Glomerular visceral epithelial cell (primary cell): ENCODE measurements at regions not wholly inside any gene's neighbourhood (a gene's known extent, or its start where the extent isn't known, plus 50 kb on each side); places are given as distances from the start of the nearest gene placed in this dataset.
"Not testable (repeated sequence)": the region's sequence is repeated elsewhere in the genome, so short reads cannot be mapped to it uniquely, and the experiment has no call there.

Source experiments
- DNase-seq: peaks from one replicate; pipeline ENCODE4 v3.0.0-alpha.2; 2016; ENCODE audit errors: extremely low spot score

- DNase-seq, result no peak
Observed at GRCh38 chr13:78139765-78140164, 221.1 kb upstream of the EDNRB start.

GRCh38 chr13:78138756-78139155, 220.1 kb upstream of the EDNRB start:
- no peak for DNase-seq

DNA sequence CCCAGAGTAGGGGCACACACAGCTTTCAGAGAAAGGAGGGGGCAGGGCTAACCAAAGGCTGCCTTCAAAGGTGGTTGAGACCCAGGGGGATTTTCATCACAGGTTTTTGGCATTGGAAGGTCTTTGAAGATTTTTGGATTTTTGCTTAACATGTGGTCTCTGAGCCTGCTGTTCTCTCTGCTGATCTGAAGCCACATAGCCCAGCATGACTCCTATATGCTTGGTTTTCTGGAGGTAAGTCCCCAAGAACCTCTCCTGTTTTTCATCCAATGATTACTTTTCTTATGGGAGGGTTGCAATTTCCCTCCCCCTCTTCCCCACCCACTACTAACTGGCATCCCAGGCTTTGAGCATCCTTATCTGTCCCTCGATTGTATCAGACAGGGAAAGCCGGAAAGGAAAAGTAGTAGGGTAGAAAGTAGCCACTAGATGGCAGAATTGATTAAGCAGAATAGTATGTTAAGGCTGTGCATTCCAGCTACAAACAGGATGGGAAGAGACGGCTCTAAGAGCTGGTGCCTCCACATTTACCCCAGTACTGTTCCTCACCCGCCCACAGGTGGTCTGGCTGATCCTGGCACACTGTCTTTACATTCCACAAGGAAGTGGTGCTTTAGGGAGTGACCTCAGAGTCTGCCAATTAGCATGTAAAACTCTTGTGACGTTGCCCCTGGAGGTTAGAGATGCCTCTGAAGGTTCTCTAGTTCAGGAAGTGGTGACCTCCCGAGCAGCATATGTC, 218.9 kb upstream of the EDNRB start:
- peak; percentile 76 for DNase-seq

DNA sequence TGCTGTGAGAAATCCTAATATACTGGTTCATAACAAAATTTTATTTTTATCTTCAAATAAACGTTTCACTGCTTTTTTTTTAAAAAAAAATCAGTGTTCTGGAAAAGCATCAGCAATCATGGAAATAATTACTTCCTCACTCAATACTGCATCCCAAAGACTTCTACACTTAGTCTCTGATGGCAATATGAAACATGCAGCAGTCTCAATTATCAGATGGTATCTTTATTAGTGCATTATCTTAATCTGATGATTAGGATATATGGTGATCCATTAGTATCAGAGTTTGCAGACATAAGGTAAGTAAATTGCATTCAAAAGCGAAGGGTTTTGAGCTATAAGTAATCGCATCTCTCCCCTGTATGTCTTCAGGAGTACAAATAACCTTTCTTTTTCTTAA, 218.3 kb upstream of the EDNRB start:
- DNase-seq, result no peak

- no peak for DNase-seq
Observed at GRCh38 chr13:78133511-78133910, 214.9 kb upstream of the EDNRB start.

DNA sequence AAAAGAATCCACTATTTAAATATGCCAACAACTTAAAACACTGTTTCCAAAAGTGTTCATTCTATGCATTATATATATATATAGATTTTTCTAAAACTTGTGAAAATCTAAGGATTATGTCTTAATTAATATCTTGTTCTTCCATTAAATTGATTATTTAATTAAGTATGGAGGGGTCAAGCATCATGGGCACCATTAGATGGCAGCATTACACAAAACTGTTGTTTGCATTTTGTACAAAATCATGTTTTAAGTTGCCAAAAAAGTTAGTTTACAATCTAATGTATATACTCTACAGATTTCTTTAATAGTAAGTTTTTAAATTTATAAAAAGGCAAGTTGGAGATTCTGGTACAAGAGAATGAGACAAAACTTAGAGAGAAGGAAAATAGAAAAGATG, 213.2 kb upstream of the EDNRB start:
- no peak for DNase-seq

DNA sequence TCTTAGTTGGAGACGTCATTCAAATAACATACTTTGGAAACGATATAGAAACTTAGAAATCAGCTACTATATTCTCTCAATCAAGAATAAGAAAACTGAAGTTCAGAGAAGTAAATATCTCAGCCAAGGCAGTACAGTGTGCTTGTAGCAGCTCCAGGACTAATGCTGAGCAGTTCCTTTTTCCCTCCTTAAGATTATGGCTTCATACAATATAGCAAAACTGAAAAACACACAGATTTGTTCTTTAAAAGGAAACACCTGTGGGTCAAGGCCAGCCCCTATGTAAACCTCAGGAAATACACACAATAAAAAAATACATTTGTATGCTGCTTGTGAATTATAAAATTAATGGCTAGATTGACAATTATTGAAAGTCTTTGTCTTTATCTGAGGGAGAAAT, 212.7 kb upstream of the EDNRB start:
- no peak for DNase-seq

GRCh38 chr13:78129823-78130222, 211.2 kb upstream of the EDNRB start:
- no peak for DNase-seq

DNA sequence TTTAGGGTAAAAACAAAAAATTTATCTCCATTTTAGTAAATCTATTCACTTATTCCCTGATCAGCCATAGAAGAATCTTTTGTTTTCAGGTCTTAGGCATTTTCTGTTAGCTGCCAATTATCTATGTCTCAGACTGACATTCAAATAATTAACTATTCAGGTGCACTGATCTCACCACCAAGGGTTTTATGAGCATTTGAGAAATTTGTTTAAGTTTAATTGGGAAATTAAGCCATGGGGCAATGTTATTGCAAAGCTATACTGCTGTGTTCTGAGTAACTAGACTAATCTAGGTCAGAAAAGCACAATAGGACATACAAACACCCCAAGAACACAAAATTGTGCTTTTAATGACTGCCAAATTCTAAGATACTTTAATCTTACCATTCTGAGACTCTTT, 210.7 kb upstream of the EDNRB start:
- no peak for DNase-seq

- peak; percentile 62 for DNase-seq
Observed at GRCh38 chr13:78121459-78122348, 203.1 kb upstream of the EDNRB start.

- DNase-seq, result no peak
Observed at GRCh38 chr13:78121001-78121400, 202.4 kb upstream of the EDNRB start.

- not testable (repeated sequence) for DNase-seq
Observed at GRCh38 chr13:78120144-78120543, 201.5 kb upstream of the EDNRB start.

GRCh38 chr13:78117070-78117469, 198.4 kb upstream of the EDNRB start:
- not testable (repeated sequence) for DNase-seq

GRCh38 chr13:78105656-78106055, 187.0 kb upstream of the EDNRB start:
- no peak for DNase-seq

GRCh38 chr13:78103936-78104335, 185.3 kb upstream of the EDNRB start:
- no peak for DNase-seq

- DNase-seq, result no peak
Observed at GRCh38 chr13:78102741-78103140, 184.1 kb upstream of the EDNRB start.

DNA sequence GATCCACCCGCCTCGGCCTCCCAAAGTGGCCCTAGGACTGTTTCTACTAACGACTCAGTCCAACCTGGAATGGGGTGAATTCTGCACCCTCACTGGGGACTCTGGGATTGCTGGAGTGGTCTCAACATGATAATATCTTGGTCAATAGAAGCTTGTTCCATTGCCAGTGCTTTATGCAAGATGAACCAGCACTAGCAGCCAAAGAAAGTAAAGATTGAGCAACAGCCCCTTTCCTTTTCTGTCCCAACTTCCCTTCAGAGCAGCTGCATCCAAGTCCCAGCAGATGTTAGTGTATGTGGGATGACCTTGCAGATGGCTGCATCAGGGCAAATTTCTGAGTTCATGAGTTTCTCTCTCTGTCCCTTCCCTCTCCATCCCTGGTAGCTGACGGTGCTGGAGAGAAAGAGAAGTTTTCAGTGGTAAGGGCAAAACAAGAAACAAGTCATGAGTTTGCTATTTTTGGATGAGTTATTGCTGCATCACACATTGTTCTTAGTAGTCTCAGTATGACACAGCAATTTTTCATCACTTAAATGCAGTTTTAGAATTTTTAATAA, 183.6 kb upstream of the EDNRB start:
- DNase-seq, result no peak

GRCh38 chr13:78100486-78100885, 181.9 kb upstream of the EDNRB start:
- DNase-seq, result no peak

- no peak for DNase-seq
Observed at GRCh38 chr13:78098249-78098648, 179.6 kb upstream of the EDNRB start.

GRCh38 chr13:78096221-78096620, 177.6 kb upstream of the EDNRB start:
- no peak for DNase-seq

- no peak for DNase-seq
Observed at GRCh38 chr13:78087966-78088678, 169.5 kb upstream of the EDNRB start.
